ENCODE measurements at regions not wholly inside any gene's neighbourhood (a gene's known extent, or its start where the extent isn't known, plus 50 kb on each side); places are given as distances from the start of the nearest gene placed in this dataset.

- DNase-seq = no peak
Observed at GRCh38 chr12:126483145-126484068, 1418.2 kb downstream of the AACS start.

- DNase-seq = no peak
Observed at GRCh38 chr12:126487431-126487980, 1422.3 kb downstream of the AACS start.

- no peak for DNase-seq
Observed at GRCh38 chr12:126488806-126489205, 1423.6 kb downstream of the AACS start.

- no peak for DNase-seq
Observed at GRCh38 chr12:126492181-126492580, 1426.9 kb downstream of the AACS start.

- no peak for DNase-seq
Observed at GRCh38 chr12:126493366-126494108, 1428.3 kb downstream of the AACS start.

GRCh38 chr12:126496201-126496600, 1431.0 kb downstream of the AACS start:
- no peak for DNase-seq

- no peak for DNase-seq
Observed at GRCh38 chr12:126506426-126507182, 1441.4 kb downstream of the AACS start.

GRCh38 chr12:126507231-126507630, 1442.0 kb downstream of the AACS start:
- no peak for DNase-seq

- DNase-seq = no peak
Observed at GRCh38 chr12:126509572-126509971, 1444.3 kb downstream of the AACS start.

- no peak for DNase-seq
Observed at GRCh38 chr12:126510630-126511029, 1445.4 kb downstream of the AACS start.

GRCh38 chr12:126512916-126513913, 1448.0 kb downstream of the AACS start:
- DNase-seq = no peak

- DNase-seq = no peak
Observed at GRCh38 chr12:126518596-126519200, 1453.5 kb downstream of the AACS start.

- no peak for DNase-seq
Observed at GRCh38 chr12:126519833-126520232, 1454.6 kb downstream of the AACS start.

- DNase-seq = no peak
Observed at GRCh38 chr12:126523891-126524290, 1458.7 kb downstream of the AACS start.

GRCh38 chr12:126534495-126534894, 1469.3 kb downstream of the AACS start:
- no peak for DNase-seq

GRCh38 chr12:126534942-126535341, 1469.7 kb downstream of the AACS start:
- no peak for DNase-seq

- no peak for DNase-seq
Observed at GRCh38 chr12:126535971-126536370, 1470.7 kb downstream of the AACS start.

GRCh38 chr12:126537961-126538530, 1472.8 kb downstream of the AACS start:
- DNase-seq = no peak

- DNase-seq = no peak
Observed at GRCh38 chr12:126538888-126539287, 1473.7 kb downstream of the AACS start.

GRCh38 chr12:126545411-126545810, 1480.2 kb downstream of the AACS start:
- no peak for DNase-seq

- DNase-seq = no peak
Observed at GRCh38 chr12:126547905-126548304, 1482.7 kb downstream of the AACS start.

Data from NCI-H1048 (cell line).